ENCODE measurements at regions not wholly inside any gene's neighbourhood (a gene's known extent, or its start where the extent isn't known, plus 50 kb on each side); places are given as distances from the start of the nearest gene placed in this dataset.

DNA sequence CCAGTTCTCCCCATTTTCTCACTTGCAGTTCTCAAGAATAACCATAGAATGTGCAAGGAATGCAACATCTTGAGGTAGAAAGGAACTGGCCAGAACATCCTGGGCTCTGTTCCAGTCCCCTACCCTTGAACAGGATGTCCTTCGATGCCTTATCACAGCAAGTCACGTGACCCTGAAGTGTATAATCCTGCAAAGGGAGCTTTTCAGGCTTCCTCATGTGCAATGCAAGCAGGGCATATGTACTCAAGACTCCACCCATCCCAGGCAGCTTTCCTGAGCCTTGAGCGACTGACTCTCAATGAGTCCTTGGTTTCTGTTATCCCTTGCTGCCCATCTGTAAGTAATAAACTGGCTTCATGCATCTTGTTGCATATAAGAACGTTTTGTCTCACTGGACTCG is 311.0 kb downstream of the MRPL39 start:
- TF ChIP-seq, protein P1, sequence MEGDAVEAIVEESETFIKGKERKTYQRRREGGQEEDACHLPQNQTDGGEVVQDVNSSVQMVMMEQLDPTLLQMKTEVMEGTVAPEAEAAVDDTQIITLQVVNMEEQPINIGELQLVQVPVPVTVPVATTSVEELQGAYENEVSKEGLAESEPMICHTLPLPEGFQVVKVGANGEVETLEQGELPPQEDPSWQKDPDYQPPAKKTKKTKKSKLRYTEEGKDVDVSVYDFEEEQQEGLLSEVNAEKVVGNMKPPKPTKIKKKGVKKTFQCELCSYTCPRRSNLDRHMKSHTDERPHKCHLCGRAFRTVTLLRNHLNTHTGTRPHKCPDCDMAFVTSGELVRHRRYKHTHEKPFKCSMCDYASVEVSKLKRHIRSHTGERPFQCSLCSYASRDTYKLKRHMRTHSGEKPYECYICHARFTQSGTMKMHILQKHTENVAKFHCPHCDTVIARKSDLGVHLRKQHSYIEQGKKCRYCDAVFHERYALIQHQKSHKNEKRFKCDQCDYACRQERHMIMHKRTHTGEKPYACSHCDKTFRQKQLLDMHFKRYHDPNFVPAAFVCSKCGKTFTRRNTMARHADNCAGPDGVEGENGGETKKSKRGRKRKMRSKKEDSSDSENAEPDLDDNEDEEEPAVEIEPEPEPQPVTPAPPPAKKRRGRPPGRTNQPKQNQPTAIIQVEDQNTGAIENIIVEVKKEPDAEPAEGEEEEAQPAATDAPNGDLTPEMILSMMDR (IDR thresholded peaks at IDR 0.05; ENCODE audit: low read length) = no peak
- TF ChIP-seq EZH2phosphoT487 (IDR thresholded peaks at IDR 0.05; ENCODE audit: low read length) = no peak
- Histone ChIP-seq H3K79me2 (ENCODE audit: low read length) (no peaks in the 10 kb centered on the region), H3K4me3 (ENCODE audit: low read length) (no peak overlapping the region), H3K4me2 (ENCODE audit: low read depth, low read length) (no peak overlapping the region), H3K9me3 (replicated peaks; ENCODE audit: insufficient read depth, low read length) (no peaks in the 10 kb centered on the region), H3K9me2 (replicated peaks; ENCODE audit: insufficient read depth, low read length) (no peaks in the 10 kb centered on the region), H3K27me3 (replicated peaks; ENCODE audit: insufficient read depth, low read length) (no peaks in the 10 kb centered on the region), H3K4me1 (ENCODE audit: low read length) (peaks cover 18% of the 10 kb centered on the region), H4K20me1 (ENCODE audit: insufficient read depth, low read length) (no peaks in the 10 kb centered on the region), H3K27ac (ENCODE audit: low read length) (no peak overlapping the region), H3K36me3 (replicated peaks; ENCODE audit: insufficient read depth, low read length) (no peaks in the 10 kb centered on the region), H3K9ac (ENCODE audit: low read length) (no peak overlapping the region), H3F3A (ENCODE audit: insufficient read depth, low read length) (peaks cover 7% of the 10 kb centered on the region; the same call in 1 of the 2 replicates), H2AFZ (ENCODE audit: low read length) (no peak overlapping the region)
- no peak for DNase-seq

DNA sequence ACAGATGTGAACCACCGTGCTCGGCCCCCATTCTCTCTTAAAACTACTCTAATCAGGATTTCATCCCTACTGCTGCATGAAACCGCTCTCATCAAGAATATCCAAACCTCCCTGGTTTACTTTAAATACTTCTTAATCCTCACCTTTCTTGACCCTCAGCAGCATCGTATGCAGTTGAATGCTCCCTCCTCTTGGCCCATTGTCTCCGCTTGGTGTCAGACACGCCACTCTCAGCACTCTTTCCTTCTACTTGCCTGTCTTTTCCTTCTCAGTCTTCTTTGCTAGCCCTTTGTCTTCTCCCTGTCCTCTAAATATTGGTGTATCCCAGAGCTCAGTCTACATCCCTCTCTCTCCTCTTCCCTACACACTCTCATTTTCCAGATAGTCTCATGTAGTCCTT is 314.9 kb downstream of the MRPL39 start:
- Histone ChIP-seq H3K79me2 (ENCODE audit: low read length) (no peaks in the 10 kb centered on the region), H3K9ac (ENCODE audit: low read length) (no peak overlapping the region), H3K9me3 (replicated peaks; ENCODE audit: insufficient read depth, low read length) (no peaks in the 10 kb centered on the region), H3K36me3 (replicated peaks; ENCODE audit: insufficient read depth, low read length) (no peaks in the 10 kb centered on the region), H3K9me2 (replicated peaks; ENCODE audit: insufficient read depth, low read length) (no peaks in the 10 kb centered on the region), H3F3A (ENCODE audit: insufficient read depth, low read length) (no peaks in the 10 kb centered on the region), H3K4me3 (ENCODE audit: low read length) (no peak overlapping the region), H3K4me1 (ENCODE audit: low read length) (no peaks in the 10 kb centered on the region), H3K27me3 (replicated peaks; ENCODE audit: insufficient read depth, low read length) (no peaks in the 10 kb centered on the region), H3K4me2 (ENCODE audit: low read depth, low read length) (no peak overlapping the region), H3K27ac (ENCODE audit: low read length) (no peak overlapping the region), H2AFZ (ENCODE audit: low read length) (no peak overlapping the region), H4K20me1 (ENCODE audit: insufficient read depth, low read length) (no peaks in the 10 kb centered on the region)
- DNase-seq = no peak
- TF ChIP-seq, protein P1 (IDR thresholded peaks at IDR 0.05; ENCODE audit: low read length) = no peak
- TF ChIP-seq EZH2 (optimal IDR thresholded peaks at IDR 0.05; ENCODE audit: low read depth, low read length) (no peak), EZH2phosphoT487 (IDR thresholded peaks at IDR 0.05; ENCODE audit: low read length) (no peak)

DNA sequence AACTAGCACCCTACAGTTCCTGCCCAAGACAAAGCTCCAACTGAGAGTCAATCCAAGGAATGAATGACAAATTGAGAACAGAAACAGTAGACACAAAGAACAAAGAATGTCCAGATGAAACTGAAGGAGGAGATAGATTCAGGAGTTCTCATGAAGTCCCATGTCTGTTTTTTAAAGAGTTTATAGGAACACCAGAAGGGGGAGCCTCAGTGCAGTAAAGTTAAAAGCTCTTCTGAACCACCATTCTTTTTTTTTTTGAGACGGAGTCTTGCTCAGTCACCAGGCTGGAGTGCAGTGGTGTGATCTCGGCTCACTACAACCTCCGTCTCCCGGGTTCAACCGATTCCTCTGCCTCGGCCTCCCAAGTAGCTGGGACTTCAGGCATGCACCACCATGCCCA is 323.6 kb downstream of the MRPL39 start:
- Histone ChIP-seq H2AFZ (ENCODE audit: low read length) (no peak overlapping the region), H3K9me3 (replicated peaks; ENCODE audit: insufficient read depth, low read length) (no peaks in the 10 kb centered on the region), H3K4me1 (ENCODE audit: low read length) (no peaks in the 10 kb centered on the region), H3K9me2 (replicated peaks; ENCODE audit: insufficient read depth, low read length) (no peaks in the 10 kb centered on the region), H3K9ac (ENCODE audit: low read length) (no peak overlapping the region), H3K27me3 (replicated peaks; ENCODE audit: insufficient read depth, low read length) (no peaks in the 10 kb centered on the region), H3K4me2 (ENCODE audit: low read depth, low read length) (peak overlapping the region; percentile 11; the same call in 1 of the 2 replicates), H3F3A (ENCODE audit: insufficient read depth, low read length) (no peaks in the 10 kb centered on the region), H4K20me1 (ENCODE audit: insufficient read depth, low read length) (no peaks in the 10 kb centered on the region), H3K79me2 (ENCODE audit: low read length) (no peaks in the 10 kb centered on the region), H3K27ac (ENCODE audit: low read length) (no peak overlapping the region), H3K36me3 (replicated peaks; ENCODE audit: insufficient read depth, low read length) (no peaks in the 10 kb centered on the region), H3K4me3 (ENCODE audit: low read length) (no peak overlapping the region)
- TF ChIP-seq EZH2 (optimal IDR thresholded peaks at IDR 0.05; ENCODE audit: low read depth, low read length) = no peak
- TF ChIP-seq, protein P1 (IDR thresholded peaks at IDR 0.05; ENCODE audit: low read length) = peak; percentile 56
- peak; percentile 59 for DNase-seq
